GM12872 (cell line): ENCODE measurements at regions not wholly inside any gene's neighbourhood (a gene's known extent, or its start where the extent isn't known, plus 50 kb on each side); places are given as distances from the start of the nearest gene placed in this dataset.

Source experiments
- CTCF ChIP-seq: IDR thresholded peaks from 3 replicates; pipeline ENCODE4 v1.5.1; 2011; ENCODE audit warnings: low read depth, mild to moderate bottlenecking, low read length, moderate library complexity; ENCODE audit not compliant: insufficient read depth

- no peak for TF ChIP-seq CTCF
These were observed 651.6 kb upstream of the PITX2 start for GRCh38 chr4:111274486-111274885.

GRCh38 chr4:111281219-111281618 is 658.3 kb upstream of the PITX2 start:
- no peak for TF ChIP-seq CTCF

GRCh38 chr4:111282035-111282434 is 659.2 kb upstream of the PITX2 start:
- TF ChIP-seq CTCF = no peak

GRCh38 chr4:111283066-111283677 is 660.3 kb upstream of the PITX2 start:
- TF ChIP-seq CTCF = peak; percentile 85

GRCh38 chr4:111296466-111296865 is 673.6 kb upstream of the PITX2 start:
- no peak for TF ChIP-seq CTCF

GRCh38 chr4:111303806-111304205 is 680.9 kb upstream of the PITX2 start:
- no peak for TF ChIP-seq CTCF

GRCh38 chr4:111323496-111323895 is 700.6 kb upstream of the PITX2 start:
- no peak for TF ChIP-seq CTCF
